ENCODE measurements at regions not wholly inside any gene's neighbourhood (a gene's known extent, or its start where the extent isn't known, plus 50 kb on each side); places are given as distances from the start of the nearest gene placed in this dataset.
A peak's percentile ranks its signal among the peaks of the same experiment; 100 is the strongest.
"Not testable (repeated sequence)": the region's sequence is repeated elsewhere in the genome, so short reads cannot be mapped to it uniquely, and the experiment has no call there.

DNA sequence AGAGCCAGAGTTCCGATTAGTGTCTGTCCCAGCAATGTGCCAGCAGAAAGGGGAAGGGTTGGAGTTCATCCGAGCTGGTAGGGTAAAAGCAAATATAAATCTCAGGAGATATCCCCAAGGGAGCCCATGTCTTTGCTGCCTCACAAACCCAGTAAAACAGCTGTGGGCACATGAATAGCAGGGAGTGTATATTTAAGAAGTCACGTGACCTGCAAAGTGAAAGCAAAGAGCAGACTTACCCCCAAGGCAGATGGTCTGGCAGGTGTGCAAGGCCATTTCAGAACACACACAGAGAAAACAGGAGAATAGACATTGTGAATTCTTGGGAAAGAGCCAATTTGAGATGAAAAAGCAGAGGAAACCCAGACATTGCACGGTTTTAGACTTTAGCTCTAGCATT, 653.4 kb downstream of the TGIF2LX start:
- not testable (repeated sequence) for DNase-seq

DNA sequence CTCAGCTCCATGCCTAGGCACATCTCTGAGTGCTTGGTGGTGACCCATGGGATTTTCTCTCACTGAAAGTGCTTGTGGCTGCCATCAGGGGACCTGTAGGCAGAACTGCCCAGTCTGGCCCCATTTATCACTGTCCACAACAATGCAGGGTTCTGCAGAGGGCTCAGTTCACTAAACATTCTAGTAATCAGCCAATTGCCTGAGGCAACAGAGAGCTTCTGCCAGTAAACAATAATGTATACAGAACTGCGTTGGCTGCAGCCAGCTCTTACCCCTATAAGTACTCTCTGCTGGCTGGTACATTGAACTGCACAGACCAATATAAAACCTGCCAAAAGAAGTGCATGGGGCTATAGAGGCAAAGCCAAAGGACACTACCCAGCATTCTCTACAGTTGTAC, 680.2 kb downstream of the TGIF2LX start:
- DNase-seq = not testable (repeated sequence)

DNA sequence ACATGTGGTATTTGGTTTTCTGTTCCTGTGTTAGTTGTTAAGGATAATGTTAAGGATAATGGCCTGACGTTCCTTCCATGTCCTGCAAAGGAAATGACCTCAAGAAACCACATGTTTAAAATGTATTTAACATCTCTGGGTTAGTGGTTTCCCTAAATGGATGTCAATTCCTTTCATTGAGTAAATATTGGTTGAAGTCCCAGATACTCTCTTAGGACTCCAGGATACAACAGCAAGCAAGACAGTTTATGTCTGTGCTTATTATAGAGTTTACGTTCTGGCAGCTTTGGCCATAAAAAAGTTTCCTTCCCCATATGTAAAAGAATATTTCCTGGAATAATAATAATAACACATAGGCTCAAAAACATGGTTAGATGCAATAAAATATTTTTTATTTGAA, 684.0 kb downstream of the TGIF2LX start:
- DNase-seq = not testable (repeated sequence)

GRCh38 chrX:90617710-90618325, 696.1 kb downstream of the TGIF2LX start:
- no peak for DNase-seq

- peak in 1 of 6 experiments; percentile 0 for DNase-seq
Observed at GRCh38 chrX:90665161-90665560, 743.5 kb downstream of the TGIF2LX start.

GRCh38 chrX:90713552-90713951, 721.1 kb upstream of the PABPC5 start:
- not testable (repeated sequence) for DNase-seq

GRCh38 chrX:90737555-90737954, 697.1 kb upstream of the PABPC5 start:
- not testable (repeated sequence) for DNase-seq

- DNase-seq = not testable (repeated sequence)
Observed at GRCh38 chrX:90757619-90758018, 677.0 kb upstream of the PABPC5 start.

DNA sequence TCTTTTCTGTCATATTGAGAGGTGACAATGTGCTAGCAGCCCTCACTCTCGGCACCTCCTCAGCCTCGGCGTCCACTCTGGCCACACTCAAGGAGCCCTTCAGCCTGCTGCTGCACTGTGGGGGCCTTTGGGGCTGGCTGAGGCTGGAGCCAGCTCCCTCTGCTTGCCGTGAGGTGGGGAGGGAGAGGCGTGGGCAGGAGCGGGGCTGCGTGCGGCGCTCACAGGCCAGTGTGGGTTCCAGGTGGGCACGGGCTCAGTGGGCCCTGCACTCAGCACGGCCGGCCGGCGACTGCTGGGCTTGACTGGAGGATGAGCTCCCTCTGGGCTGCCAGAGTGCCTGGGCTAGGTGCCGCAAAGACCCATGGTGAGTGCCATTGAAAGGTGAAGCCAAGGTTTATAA, 669.2 kb upstream of the PABPC5 start:
- DNase-seq = not testable (repeated sequence)

GRCh38 chrX:90780286-90780789, 654.3 kb upstream of the PABPC5 start:
- DNase-seq = not testable (repeated sequence)
